ENCODE measurements at regions not wholly inside any gene's neighbourhood (a gene's known extent, or its start where the extent isn't known, plus 50 kb on each side); places are given as distances from the start of the nearest gene placed in this dataset.

- no peak for TF ChIP-seq USF2 (IDR thresholded peaks at IDR 0.05; ENCODE audit: low read length)
- TF ChIP-seq POU5F1 (IDR thresholded peaks at IDR 0.05; ENCODE audit: low read depth, low read length) = no peak
- TF ChIP-seq YY1 (IDR thresholded peaks at IDR 0.05; ENCODE audit: low read depth, low read length) = no peak
- no peak for TF ChIP-seq GABPA (IDR thresholded peaks at IDR 0.05; ENCODE audit: borderline replicate concordance, insufficient read depth, low read length)
- TF ChIP-seq TAF1 (IDR thresholded peaks at IDR 0.05; ENCODE audit: low read depth, low read length) = no peak
Observed at GRCh38 chr1:55355549-55355948, 140.4 kb upstream of the USP24 start (continued).
